Caco-2 (cell line): ENCODE measurements at regions not wholly inside any gene's neighbourhood (a gene's known extent, or its start where the extent isn't known, plus 50 kb on each side); places are given as distances from the start of the nearest gene placed in this dataset.

ENCODE experiments used
- BruUV-seq: library from RNA; stranded (reverse); fragments of 400-500 nt; replicated peaks from 2 replicates; lab custom pipeline; 2021; lab: Mats Ljungman, UMichigan
- CTCF ChIA-PET: fragments of 300-600 bp; sonication (Branson Sonifier 250); formaldehyde crosslinking; loops from one replicate; lab custom pipeline; 2022; ENCODE audit warnings: antibody characterized with exemption; lab: Charles Lee
- POLR2A ChIA-PET: fragments of 300-600 bp; sonication (Branson Sonifier 250); formaldehyde crosslinking; loops from one replicate; lab custom pipeline; 2022; ENCODE audit warnings: antibody characterized with exemption; lab: Charles Lee
- DNase-seq, 2 experiments: peaks; one replicate each; pipeline versions ENCODE4 v3.0.0 to v3.0.0-alpha.2; 2020 to 2022
- H3K27me3 ChIP-seq: replicated peaks from 2 replicates; pipeline ENCODE4 v1.6.0; 2011; ENCODE audit warnings: low read length; ENCODE audit not compliant: control insufficient read depth, insufficient read depth
- H3K36me3 ChIP-seq: 2 replicates; pipeline ENCODE4 v1.5.1; 2011; ENCODE audit warnings: low read length; ENCODE audit not compliant: control insufficient read depth, insufficient read depth
- H3K4me1 ChIP-seq: fragments of 250-450 bp; sonication (Bioruptor Pico); 2 replicates; pipeline ENCODE4 v1.5.1; 2020; ENCODE audit warnings: mild to moderate bottlenecking
- H3K4me3 ChIP-seq: 2 replicates; pipeline ENCODE4 v1.5.1; 2011; ENCODE audit warnings: low read depth, mild to moderate bottlenecking, control low read depth, low read length
- H3K9me3 ChIP-seq: fragments of 250-450 bp; sonication (Bioruptor Pico); 2 replicates; pipeline ENCODE4 v1.5.1; 2020; ENCODE audit warnings: mild to moderate bottlenecking, moderate library complexity
- H3K27ac Mint-ChIP-seq: one replicate; pipeline ENCODE4 v1.8.0; 2022; ENCODE audit warnings: mixed read lengths; ENCODE audit not compliant: unreplicated experiment
- H3K27me3 Mint-ChIP-seq: one replicate; pipeline ENCODE4 v1.8.0; 2022; ENCODE audit warnings: mixed read lengths; ENCODE audit not compliant: insufficient read depth, unreplicated experiment
- H3K36me3 Mint-ChIP-seq: one replicate; pipeline ENCODE4 v1.8.0; 2022; ENCODE audit warnings: mild to moderate bottlenecking, mixed read lengths; ENCODE audit not compliant: insufficient read depth, unreplicated experiment
- H3K4me1 Mint-ChIP-seq: one replicate; pipeline ENCODE4 v1.8.0; 2022; ENCODE audit warnings: low read depth, mixed read lengths; ENCODE audit not compliant: unreplicated experiment
- H3K4me3 Mint-ChIP-seq: one replicate; pipeline ENCODE4 v1.8.0; 2022; ENCODE audit warnings: mild to moderate bottlenecking, moderate library complexity, mixed read lengths; ENCODE audit not compliant: unreplicated experiment
- H3K9me3 Mint-ChIP-seq: one replicate; pipeline ENCODE4 v1.8.0; 2022; ENCODE audit warnings: mixed read lengths; ENCODE audit not compliant: unreplicated experiment
- intact Hi-C: fragments of 100-400 bp; cut with micrococcal nuclease; formaldehyde crosslinking; loops from one replicate; pipeline ENCODE4 v1.10.0; 2022; ENCODE audit not compliant: unreplicated experiment
- TF ChIP-seq, protein P1 (sequence below), 2 experiments: fragments of 200-600 bp in 1 of 2; IDR thresholded peaks; 1 replicate in 1 of 2; 2 replicates in 1 of 2; pipeline versions ENCODE4 v1.5.1 to v1.8.0; 2011 to 2022; ENCODE audit warnings: antibody characterized with exemption in 1 of 2, control low read depth in 1 of 2, inconsistent platforms in 1 of 2, low read depth in 1 of 2, low read length in 1 of 2, mild to moderate bottlenecking in 1 of 2, moderate library complexity in 1 of 2; ENCODE audit not compliant: insufficient read depth in 1 of 2, severe bottlenecking in 1 of 2, unreplicated experiment in 1 of 2

DNA sequence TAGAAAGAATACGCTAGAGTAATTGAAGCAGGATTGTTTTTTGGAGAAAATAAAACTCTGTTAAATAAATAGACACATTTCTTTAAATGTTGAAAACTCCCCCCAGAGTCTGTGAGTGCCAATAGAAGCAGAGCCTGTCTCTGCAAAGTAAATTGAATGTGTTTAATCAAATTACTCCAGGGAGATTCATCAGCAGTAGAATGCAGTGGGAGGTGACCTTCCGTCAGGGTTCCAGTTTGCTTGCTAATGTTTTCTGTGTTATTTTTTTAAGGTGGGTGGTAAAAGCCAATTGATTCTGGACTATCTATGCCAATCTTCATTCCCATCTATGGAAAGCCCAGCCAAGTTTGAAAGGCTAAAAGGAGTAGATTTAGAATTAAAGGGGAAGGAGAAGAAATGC, 612.4 kb upstream of the GRM7 start:
- no peak for DNase-seq
- H3K4me3 ChIP-seq = no peak overlapping the region
- ChIA-PET POLR2A (no interaction called here), CTCF (no interaction called here)
- H3K27ac Mint-ChIP-seq = no peak overlapping the region
- no peaks in the 10 kb centered on the region for H3K9me3 Mint-ChIP-seq
- H3K4me1 ChIP-seq = no peaks in the 10 kb centered on the region
- TF ChIP-seq, protein P1, sequence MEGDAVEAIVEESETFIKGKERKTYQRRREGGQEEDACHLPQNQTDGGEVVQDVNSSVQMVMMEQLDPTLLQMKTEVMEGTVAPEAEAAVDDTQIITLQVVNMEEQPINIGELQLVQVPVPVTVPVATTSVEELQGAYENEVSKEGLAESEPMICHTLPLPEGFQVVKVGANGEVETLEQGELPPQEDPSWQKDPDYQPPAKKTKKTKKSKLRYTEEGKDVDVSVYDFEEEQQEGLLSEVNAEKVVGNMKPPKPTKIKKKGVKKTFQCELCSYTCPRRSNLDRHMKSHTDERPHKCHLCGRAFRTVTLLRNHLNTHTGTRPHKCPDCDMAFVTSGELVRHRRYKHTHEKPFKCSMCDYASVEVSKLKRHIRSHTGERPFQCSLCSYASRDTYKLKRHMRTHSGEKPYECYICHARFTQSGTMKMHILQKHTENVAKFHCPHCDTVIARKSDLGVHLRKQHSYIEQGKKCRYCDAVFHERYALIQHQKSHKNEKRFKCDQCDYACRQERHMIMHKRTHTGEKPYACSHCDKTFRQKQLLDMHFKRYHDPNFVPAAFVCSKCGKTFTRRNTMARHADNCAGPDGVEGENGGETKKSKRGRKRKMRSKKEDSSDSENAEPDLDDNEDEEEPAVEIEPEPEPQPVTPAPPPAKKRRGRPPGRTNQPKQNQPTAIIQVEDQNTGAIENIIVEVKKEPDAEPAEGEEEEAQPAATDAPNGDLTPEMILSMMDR (IDR thresholded peaks at IDR 0.05; ENCODE audit: insufficient read depth in 1 of 2, low read depth in 1 of 2, low read length in 1 of 2, severe bottlenecking in 1 of 2, unreplicated experiment in 1 of 2) = no peak
- no peaks in the 10 kb centered on the region for H3K36me3 ChIP-seq
- peaks cover 2% of the 10 kb centered on the region for H3K27me3 Mint-ChIP-seq
- BruUV-seq = no TSS peak
- intact Hi-C loops = no loop called here
- H3K36me3 Mint-ChIP-seq = no peaks in the 10 kb centered on the region
- no peaks in the 10 kb centered on the region for H3K4me1 Mint-ChIP-seq
- H3K9me3 ChIP-seq = no peaks in the 10 kb centered on the region
- H3K4me3 Mint-ChIP-seq = no peak overlapping the region
- H3K27me3 ChIP-seq = no peaks in the 10 kb centered on the region

DNA sequence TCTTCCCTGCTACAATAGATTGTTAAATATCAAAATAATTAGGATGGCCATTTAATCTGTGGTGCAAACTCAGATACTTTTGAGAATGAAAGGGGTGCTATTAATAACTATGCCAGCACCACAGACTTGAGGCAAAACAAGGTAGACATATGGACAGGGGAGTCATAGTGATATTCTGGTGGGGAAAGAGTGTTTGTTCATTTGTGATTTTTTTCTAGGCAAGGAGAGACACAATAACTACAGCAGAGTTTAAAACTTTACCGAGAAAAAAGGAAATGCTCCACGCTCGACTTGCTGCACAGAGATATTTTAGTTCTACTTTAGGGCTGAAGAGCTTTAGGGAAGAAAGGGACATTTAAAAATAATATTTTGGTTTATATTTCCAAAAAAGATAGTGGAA, 611.2 kb upstream of the GRM7 start:
- no peaks in the 10 kb centered on the region for H3K36me3 Mint-ChIP-seq
- ChIA-PET CTCF (interaction anchor here (0.7 kb wide), 1 partner anchor 1027 kb away, joined by 3 read pairs; no protein-coding TSS in a partner anchor), POLR2A (no interaction called here)
- no peaks in the 10 kb centered on the region for H3K4me1 Mint-ChIP-seq
- no peaks in the 10 kb centered on the region for H3K27me3 ChIP-seq
- H3K36me3 ChIP-seq = no peaks in the 10 kb centered on the region
- intact Hi-C loops = no loop called here
- no TSS peak for BruUV-seq
- TF ChIP-seq, protein P1 (IDR thresholded peaks at IDR 0.05; ENCODE audit: insufficient read depth in 1 of 2, low read depth in 1 of 2, low read length in 1 of 2, severe bottlenecking in 1 of 2, unreplicated experiment in 1 of 2) = no peak
- H3K4me3 Mint-ChIP-seq = no peak overlapping the region
- no peaks in the 10 kb centered on the region for H3K27me3 Mint-ChIP-seq
- no peak for DNase-seq
- no peaks in the 10 kb centered on the region for H3K4me1 ChIP-seq
- H3K9me3 Mint-ChIP-seq = no peaks in the 10 kb centered on the region
- no peak overlapping the region for H3K27ac Mint-ChIP-seq
- no peak overlapping the region for H3K4me3 ChIP-seq
- no peaks in the 10 kb centered on the region for H3K9me3 ChIP-seq

DNA sequence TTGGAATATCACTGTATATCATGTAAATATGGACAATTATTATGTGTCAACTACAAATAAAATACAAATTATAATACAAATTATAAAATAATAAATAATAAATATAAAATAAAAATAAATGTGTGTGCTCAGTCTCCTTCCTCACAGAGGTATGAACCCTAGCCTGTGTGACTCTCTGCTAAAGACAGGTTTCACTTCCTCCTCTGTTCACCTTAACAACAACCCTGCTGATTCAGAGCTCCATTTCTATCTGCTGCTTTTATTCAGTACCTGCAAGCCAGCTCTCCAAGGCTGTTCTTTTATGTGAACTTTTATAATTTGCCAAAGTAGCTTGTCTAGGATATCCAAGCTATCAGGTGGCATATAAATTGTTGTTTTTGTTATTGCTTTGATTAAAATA, 610.7 kb upstream of the GRM7 start:
- no peaks in the 10 kb centered on the region for H3K4me1 ChIP-seq
- BruUV-seq = no TSS peak
- Mint-ChIP-seq H3K4me3 (no peak overlapping the region), H3K27ac (no peak overlapping the region), H3K4me1 (no peaks in the 10 kb centered on the region), H3K27me3 (no peaks in the 10 kb centered on the region), H3K36me3 (no peaks in the 10 kb centered on the region), H3K9me3 (no peaks in the 10 kb centered on the region)
- H3K9me3 ChIP-seq = no peaks in the 10 kb centered on the region
- TF ChIP-seq, protein P1 (IDR thresholded peaks at IDR 0.05; ENCODE audit: insufficient read depth in 1 of 2, low read depth in 1 of 2, low read length in 1 of 2, severe bottlenecking in 1 of 2, unreplicated experiment in 1 of 2) = no peak
- no peaks in the 10 kb centered on the region for H3K27me3 ChIP-seq
- H3K36me3 ChIP-seq = no peaks in the 10 kb centered on the region
- no peak for DNase-seq
- POLR2A ChIA-PET = no interaction called here
- intact Hi-C loops = no loop called here
- H3K4me3 ChIP-seq = no peak overlapping the region
- CTCF ChIA-PET = no interaction called here
